ENCODE measurements at regions not wholly inside any gene's neighbourhood (a gene's known extent, or its start where the extent isn't known, plus 50 kb on each side); places are given as distances from the start of the nearest gene placed in this dataset.

GRCh38 chr3:72336114-72336651, 512.1 kb downstream of the SHQ1 start:
- Histone ChIP-seq H3K27ac (ENCODE audit: low read depth) (no peak overlapping the region), H3K4me3 (no peak overlapping the region), H4K20me1 (replicated peaks; ENCODE audit: insufficient read depth) (no peaks in the 10 kb centered on the region), H2AFZ (no peak overlapping the region), H3K4me1 (ENCODE audit: insufficient read depth) (peaks cover 7% of the 10 kb centered on the region; the same call in 1 of the 2 replicates), H3K36me3 (ENCODE audit: insufficient read depth) (no peaks in the 10 kb centered on the region), H3F3A (replicated peaks; ENCODE audit: low read depth) (no peaks in the 10 kb centered on the region), H3K79me2 (replicated peaks; ENCODE audit: insufficient read depth) (no peaks in the 10 kb centered on the region), H3K4me2 (no peak overlapping the region), H3K27me3 (ENCODE audit: insufficient read depth) (no peaks in the 10 kb centered on the region), H3K9me2 (ENCODE audit: insufficient read depth) (no peaks in the 10 kb centered on the region)
- no peak for ATAC-seq
- no peaks in the 10 kb centered on the region for H3K36me3 Mint-ChIP-seq (ENCODE audit: low read depth)
- no peak overlapping the region for H3K4me3 Mint-ChIP-seq
- DNase-seq (ENCODE audit: low spot score), result no peak
- H3K4me1 Mint-ChIP-seq, result peaks cover 5% of the 10 kb centered on the region
- peaks cover 4% of the 10 kb centered on the region for H3K27me3 Mint-ChIP-seq (ENCODE audit: insufficient read depth, low read depth, poor library complexity)
- H3K9me3 Mint-ChIP-seq, result no peaks in the 10 kb centered on the region
- TF ChIP-seq EZH2 (IDR thresholded peaks at IDR 0.05; ENCODE audit: low read depth, unreplicated experiment) (no peak), JUNB (IDR thresholded peaks at IDR 0.05; ENCODE audit: unreplicated experiment) (no peak), EZH2phosphoT487 (IDR thresholded peaks at IDR 0.05; ENCODE audit: unreplicated experiment) (no peak)
- H3K27ac Mint-ChIP-seq, result no peak overlapping the region

- Histone ChIP-seq H2AFZ (0 out of 2 replicates have a peak overlapping the region, but pooled peaks have one; percentile 47), H3K4me2 (no peak overlapping the region), H3K27ac (ENCODE audit: low read depth) (no peak overlapping the region), H3K36me3 (ENCODE audit: insufficient read depth) (no peaks in the 10 kb centered on the region), H3K4me3 (no peak overlapping the region), H3K79me2 (replicated peaks; ENCODE audit: insufficient read depth) (no peaks in the 10 kb centered on the region), H3K27me3 (ENCODE audit: insufficient read depth) (no peaks in the 10 kb centered on the region), H4K20me1 (replicated peaks; ENCODE audit: insufficient read depth) (no peaks in the 10 kb centered on the region), H3K9me2 (ENCODE audit: insufficient read depth) (no peaks in the 10 kb centered on the region), H3F3A (replicated peaks; ENCODE audit: low read depth) (no peaks in the 10 kb centered on the region), H3K4me1 (ENCODE audit: insufficient read depth) (peaks cover 7% of the 10 kb centered on the region; the same call in 1 of the 2 replicates)
- no peak for TF ChIP-seq ZNF462 (CRISPR knock-in tag; IDR thresholded peaks at IDR 0.05)
- TF ChIP-seq EZH2phosphoT487 (IDR thresholded peaks at IDR 0.05; ENCODE audit: unreplicated experiment), result no peak
- no peak for TF ChIP-seq STAT1 (IDR thresholded peaks at IDR 0.05; ENCODE audit: unreplicated experiment)
- TF ChIP-seq NANOG (IDR thresholded peaks at IDR 0.05; ENCODE audit: borderline replicate concordance), result no peak
- TF ChIP-seq ETS1 (IDR thresholded peaks at IDR 0.05), result no peak
- TF ChIP-seq ZNF114 (CRISPR knock-in tag; IDR thresholded peaks at IDR 0.05), result no peak
- no peak for TF ChIP-seq EZH2 (IDR thresholded peaks at IDR 0.05; ENCODE audit: low read depth, unreplicated experiment)
- no peak for TF ChIP-seq CREB1 (CRISPR knock-in tag; IDR thresholded peaks at IDR 0.05; ENCODE audit: low read depth)
- TF ChIP-seq JUNB (IDR thresholded peaks at IDR 0.05; ENCODE audit: unreplicated experiment), result no peak
- Mint-ChIP-seq H3K9me3 (no peaks in the 10 kb centered on the region), H3K4me1 (peaks cover 5% of the 10 kb centered on the region), H3K4me3 (no peak overlapping the region), H3K27ac (no peak overlapping the region), H3K27me3 (ENCODE audit: insufficient read depth, low read depth, poor library complexity) (peaks cover 4% of the 10 kb centered on the region), H3K36me3 (ENCODE audit: low read depth) (no peaks in the 10 kb centered on the region)
- ATAC-seq, result peak; percentile 13; the same call in 2 of the 3 replicates
- DNase-seq (ENCODE audit: low spot score), result no peak
Measured at GRCh38 chr3:72335458-72336095, 512.7 kb downstream of the SHQ1 start.
